ENCODE measurements at regions not wholly inside any gene's neighbourhood (a gene's known extent, or its start where the extent isn't known, plus 50 kb on each side); places are given as distances from the start of the nearest gene placed in this dataset.
"Not testable (repeated sequence)": the region's sequence is repeated elsewhere in the genome, so short reads cannot be mapped to it uniquely, and the experiment has no call there.

DNA sequence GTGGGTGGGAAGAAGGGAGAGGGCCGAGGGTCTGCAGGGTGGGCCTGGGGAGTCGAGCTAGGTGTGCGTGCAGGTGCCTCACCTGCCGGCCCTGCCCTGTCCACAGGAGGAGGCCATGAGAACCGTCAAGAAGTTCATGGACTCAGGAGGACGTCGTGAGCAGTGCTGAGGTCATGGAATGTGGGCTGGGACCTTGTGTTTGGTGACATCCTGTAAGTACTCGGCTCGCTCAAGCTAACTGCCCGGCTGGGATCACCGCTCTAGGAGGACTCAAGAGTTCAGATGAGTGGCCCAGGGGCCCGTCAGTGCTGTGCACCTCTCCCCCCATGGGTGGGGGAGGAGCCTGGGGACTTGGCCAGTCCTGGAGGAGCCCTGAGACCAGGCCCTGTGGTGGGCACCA lies 4444.0 kb upstream of the TPTE start:
- H3K27ac ChIP-seq; H3K4me1 ChIP-seq; H3K9me3 ChIP-seq (replicated peaks); DNase-seq; H3K4me3 ChIP-seq; H3K27me3 ChIP-seq; H3K36me3 ChIP-seq: not testable (repeated sequence)

DNA sequence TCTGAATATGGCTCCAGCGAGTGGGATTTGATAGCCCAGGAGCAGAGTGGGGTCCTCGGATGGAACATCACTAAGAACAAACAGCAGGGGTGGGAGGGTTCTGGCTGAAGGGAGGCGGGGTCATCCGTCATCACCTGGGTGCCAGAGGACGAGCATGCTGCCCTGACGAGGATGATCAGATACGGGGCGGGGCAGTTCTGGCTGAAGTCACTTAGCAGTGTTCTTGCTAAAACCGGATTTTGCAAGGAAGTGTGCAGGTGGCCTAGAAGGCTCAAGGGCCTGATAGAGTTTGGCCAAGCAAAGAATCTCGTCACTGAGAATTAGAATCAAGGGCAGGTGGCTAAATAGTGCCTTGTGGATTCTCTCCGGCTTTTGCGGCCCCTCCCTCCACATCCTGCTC lies 4442.5 kb upstream of the TPTE start:
- H3K27ac ChIP-seq; H3K36me3 ChIP-seq; H3K4me3 ChIP-seq; H3K27me3 ChIP-seq; DNase-seq; H3K9me3 ChIP-seq (replicated peaks); H3K4me1 ChIP-seq: not testable (repeated sequence)

DNA sequence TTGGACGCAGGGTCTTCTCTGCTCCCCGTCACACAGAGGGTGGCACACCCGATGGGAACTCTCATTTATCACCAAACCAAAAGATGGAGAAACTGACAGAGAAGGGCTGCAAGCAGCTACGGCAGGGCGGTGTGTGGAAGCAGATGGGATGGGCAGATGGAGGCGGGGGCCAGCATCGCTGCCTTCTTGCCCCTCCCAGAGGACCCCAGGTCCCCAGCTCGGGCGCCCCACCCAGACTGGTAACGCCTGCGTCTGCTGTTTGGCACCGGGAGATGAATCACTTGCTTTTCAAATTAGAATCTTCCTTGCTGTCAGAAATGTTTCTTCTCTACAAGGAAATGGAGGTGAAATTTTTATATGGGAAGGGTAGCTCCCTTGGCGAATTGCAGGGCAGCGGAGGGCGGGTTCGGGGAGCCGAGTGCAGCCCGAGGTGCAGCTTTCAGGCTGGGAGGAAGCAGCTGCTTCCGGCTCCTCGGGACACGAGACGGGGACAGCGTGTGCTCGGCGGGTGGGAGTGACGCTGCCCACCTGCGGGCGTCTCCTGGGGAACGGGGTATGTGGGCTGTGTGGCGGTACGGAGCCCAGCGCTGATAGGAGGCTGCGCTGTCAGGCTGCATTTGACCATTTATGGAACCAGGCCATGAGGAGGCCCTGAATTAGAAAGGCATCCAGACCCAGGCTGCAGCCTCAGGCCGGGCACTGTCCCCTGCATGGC lies 4440.3 kb upstream of the TPTE start:
- DNase-seq; H3K27me3 ChIP-seq; H3K4me3 ChIP-seq; H3K9me3 ChIP-seq (replicated peaks); H3K4me1 ChIP-seq; H3K27ac ChIP-seq; H3K36me3 ChIP-seq: not testable (repeated sequence)

DNA sequence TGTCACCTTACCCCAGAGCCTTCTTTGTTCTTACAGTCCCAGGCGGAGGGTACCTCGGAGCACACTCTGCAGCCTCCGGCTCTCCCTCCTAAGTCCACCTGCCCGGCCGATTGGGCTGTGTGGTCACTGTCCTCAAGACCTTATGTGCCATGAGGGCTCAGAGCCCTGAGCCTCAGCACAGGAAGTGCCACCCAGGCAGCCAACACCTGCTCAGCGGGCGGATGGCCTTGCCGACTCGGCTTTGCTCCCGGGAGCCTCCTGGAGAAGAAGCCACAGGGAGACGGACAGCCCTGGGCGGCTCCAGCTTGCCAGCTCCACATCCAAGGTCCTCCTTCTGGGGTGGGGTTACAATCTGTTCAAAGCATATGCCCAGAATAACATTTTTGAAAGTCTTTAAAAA lies 4439.2 kb upstream of the TPTE start:
- H3K4me1 ChIP-seq; H3K9me3 ChIP-seq (replicated peaks); H3K27me3 ChIP-seq; DNase-seq; H3K27ac ChIP-seq; H3K4me3 ChIP-seq; H3K36me3 ChIP-seq: not testable (repeated sequence)

DNA sequence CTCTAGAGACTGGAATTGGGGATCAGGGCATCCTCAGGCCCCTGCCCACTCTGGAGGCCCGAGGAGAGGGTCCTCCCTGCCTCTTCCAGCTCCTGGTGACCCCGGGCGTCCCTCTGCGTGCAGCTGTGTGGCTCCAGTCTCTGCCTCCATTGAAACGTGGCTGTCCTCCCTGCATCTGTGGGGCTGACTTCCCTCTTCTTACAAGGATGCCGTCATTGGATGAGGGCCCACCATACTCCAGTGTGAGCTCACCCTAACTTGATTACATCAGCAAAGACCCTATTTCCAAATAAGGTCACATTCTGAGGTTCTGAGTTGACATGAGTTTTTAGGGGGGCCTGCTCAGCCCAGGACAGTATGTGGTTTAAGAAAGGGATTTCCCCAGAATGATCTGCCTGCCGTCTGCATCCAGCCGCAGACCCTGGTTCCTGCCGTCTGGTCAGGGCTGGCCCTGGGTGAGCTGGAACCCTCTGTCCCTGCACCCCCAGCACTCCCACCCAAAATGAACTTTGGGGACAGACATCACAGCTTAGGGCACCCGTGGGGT lies 4437.7 kb upstream of the TPTE start:
- DNase-seq; H3K4me1 ChIP-seq; H3K27me3 ChIP-seq; H3K9me3 ChIP-seq (replicated peaks); H3K4me3 ChIP-seq; H3K27ac ChIP-seq; H3K36me3 ChIP-seq: not testable (repeated sequence)

DNA sequence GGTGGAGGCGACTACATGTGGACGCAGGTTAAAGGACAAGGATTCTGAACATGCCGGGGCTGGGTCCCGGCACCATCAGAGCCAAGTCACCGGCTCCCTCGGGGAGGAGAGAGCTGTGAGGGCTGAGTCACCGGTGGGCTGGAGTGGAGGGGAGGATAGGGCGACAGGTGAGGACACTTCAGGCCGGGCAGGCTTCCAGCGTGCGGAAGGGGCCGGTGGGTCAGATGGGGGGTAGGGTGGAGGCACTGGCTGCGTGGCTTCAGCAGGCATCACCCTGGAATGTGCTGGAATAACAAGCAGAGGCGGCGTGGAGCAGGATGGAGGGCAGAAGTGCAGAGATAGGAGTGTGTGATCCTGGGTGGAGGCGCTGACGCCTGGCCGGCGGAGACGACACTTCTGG lies 4435.3 kb upstream of the TPTE start:
- not testable (repeated sequence) for H3K36me3 ChIP-seq; H3K4me3 ChIP-seq; H3K4me1 ChIP-seq; H3K27me3 ChIP-seq; H3K27ac ChIP-seq; DNase-seq; H3K9me3 ChIP-seq (replicated peaks)

DNA sequence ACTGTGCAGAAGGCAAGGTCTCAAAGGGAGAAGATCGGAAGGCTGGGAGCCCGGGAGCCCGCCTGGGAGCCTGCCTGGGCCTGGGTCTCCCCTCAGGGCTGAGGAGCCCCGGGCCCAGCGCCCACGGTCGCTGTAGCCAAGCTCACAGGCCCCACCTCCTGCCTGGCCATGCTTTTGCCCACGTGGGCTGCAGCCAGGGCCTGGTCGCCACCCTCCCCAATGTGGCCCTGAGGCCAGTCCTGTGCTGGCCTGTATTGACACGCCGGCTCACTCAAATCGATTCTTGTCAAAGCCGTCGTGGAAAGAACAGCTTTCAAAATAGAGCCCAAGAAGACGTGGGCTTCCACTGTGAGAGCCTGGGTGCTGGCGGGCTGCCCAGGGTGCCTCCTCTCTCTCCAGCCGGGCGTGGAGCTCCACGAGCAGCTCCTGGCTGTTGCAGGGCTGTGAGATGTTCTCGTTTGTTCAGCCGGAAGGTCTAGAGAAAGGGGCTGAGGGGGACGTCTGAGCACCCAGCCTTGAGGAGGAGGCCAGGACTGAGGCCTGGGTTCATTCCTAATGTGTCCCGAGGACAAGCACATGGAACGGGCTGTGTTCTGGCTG lies 4433.7 kb upstream of the TPTE start:
- H3K27me3 ChIP-seq; H3K4me1 ChIP-seq; H3K9me3 ChIP-seq (replicated peaks); H3K27ac ChIP-seq; DNase-seq; H3K4me3 ChIP-seq; H3K36me3 ChIP-seq: not testable (repeated sequence)

DNA sequence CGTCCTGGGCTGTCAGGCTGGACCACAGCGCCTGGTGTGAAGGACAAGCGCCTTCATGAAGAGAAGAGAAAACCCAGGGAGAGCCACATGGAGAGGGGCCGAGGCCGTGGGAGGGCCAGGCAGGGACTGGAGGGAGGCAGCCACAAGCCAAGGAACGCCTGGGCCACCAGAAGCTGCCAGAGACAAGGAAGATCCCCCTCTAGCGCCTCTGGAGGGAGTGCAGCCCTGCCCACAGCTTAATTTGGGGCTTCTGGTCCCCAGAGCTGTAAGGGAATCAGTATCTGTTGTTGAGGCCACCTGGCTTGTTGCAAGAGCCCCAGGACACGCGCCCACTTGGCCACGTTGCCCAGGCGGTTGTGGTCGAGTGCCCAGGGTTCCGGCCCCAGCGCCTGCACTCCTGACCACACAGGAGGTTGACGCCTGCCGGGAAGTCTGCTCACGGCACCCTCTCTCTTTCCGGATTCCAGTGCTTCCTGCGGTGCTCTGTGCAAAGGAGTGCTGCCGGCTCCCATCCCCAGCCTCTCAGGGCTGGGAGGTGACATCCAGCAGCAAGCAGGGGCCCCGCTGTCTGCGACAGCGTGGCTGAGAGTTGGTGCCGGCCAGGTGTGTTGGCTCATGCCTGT lies 4431.0 kb upstream of the TPTE start:
- H3K36me3 ChIP-seq; H3K4me1 ChIP-seq; H3K27me3 ChIP-seq; DNase-seq; H3K4me3 ChIP-seq; H3K9me3 ChIP-seq (replicated peaks); H3K27ac ChIP-seq: not testable (repeated sequence)

DNA sequence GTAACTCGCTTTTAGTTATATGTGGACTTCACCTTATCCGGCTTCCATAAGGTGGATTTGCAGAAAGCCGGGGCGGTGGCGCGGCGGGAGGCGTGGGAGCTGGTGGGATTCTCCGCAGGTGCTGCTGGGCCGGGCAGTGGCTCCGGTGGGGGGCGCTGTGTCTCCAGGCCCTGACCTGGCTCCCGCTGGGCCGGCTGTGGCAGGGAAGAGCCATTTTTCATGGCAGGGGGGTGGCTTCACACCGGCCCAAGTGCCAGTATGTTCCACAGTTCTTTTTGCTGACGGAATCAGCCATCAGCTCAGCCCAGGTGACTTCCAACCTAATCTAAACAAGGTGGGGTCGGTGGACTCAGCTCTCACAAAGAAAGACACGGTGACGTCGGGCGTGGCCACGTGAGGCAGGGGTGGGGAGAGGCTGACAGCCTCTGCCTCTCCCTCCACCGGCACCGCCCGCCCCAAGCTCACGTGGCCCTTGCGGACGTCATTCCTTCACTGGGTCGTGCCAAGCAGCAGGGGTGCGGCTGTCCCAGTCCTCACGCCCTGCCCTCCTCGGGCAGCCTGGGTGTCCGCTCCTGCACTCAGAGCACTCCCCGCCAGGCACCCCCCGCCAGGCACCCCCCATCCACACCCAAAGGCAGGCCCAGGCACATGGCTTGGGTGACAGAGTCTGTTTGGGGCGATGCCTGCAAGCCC lies 4429.9 kb upstream of the TPTE start:
- not testable (repeated sequence) for DNase-seq

DNA sequence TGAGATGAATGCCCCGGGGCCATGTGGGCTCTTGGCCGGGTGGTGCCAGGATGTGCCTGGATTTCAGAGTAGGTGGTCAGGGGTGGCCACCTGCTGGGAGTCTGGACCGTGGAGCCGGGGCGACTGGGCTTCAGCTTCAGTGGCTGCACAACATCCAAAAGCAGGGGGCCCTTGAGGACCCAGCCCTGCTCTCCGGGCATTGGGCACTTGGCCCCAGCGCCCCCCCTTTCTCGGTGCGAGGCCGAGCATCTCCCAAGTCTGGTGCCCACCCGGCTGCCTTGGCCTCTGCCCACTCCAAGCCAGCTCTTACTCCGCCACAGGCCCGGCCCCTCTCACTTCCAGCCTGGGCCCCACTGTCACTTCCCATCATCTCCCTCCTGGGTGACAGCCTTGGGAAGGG lies 4429.0 kb upstream of the TPTE start:
- H3K27ac ChIP-seq; H3K36me3 ChIP-seq; DNase-seq; H3K9me3 ChIP-seq (replicated peaks); H3K27me3 ChIP-seq; H3K4me3 ChIP-seq; H3K4me1 ChIP-seq: not testable (repeated sequence)

More for the DNA sequence above, 4429.9 kb upstream of the TPTE start:
- H3K9me3 ChIP-seq (replicated peaks); H3K4me3 ChIP-seq; H3K4me1 ChIP-seq; H3K27ac ChIP-seq; H3K36me3 ChIP-seq; H3K27me3 ChIP-seq: not testable (repeated sequence)

DNA sequence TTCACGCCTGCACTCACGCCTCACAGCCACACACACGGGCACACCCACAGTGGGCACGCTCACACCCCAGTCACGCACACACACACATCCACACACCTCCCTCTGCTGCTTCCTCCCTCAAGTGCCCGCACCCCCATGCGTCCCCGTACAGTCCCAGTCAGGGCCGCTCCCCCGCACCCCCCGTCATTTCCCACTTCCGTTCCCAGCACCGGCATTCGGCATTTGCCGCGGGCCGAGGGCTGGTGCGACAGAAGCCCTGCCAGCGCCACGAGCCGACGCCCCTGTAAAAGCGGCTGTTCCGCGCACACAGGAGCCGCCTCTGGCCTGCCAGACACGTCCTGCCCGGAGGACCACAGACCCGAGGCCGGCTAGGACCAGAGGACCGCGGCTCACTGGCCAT lies 4428.0 kb upstream of the TPTE start:
- H3K27me3 ChIP-seq; H3K4me3 ChIP-seq; DNase-seq; H3K9me3 ChIP-seq (replicated peaks); H3K4me1 ChIP-seq; H3K36me3 ChIP-seq; H3K27ac ChIP-seq: not testable (repeated sequence)

DNA sequence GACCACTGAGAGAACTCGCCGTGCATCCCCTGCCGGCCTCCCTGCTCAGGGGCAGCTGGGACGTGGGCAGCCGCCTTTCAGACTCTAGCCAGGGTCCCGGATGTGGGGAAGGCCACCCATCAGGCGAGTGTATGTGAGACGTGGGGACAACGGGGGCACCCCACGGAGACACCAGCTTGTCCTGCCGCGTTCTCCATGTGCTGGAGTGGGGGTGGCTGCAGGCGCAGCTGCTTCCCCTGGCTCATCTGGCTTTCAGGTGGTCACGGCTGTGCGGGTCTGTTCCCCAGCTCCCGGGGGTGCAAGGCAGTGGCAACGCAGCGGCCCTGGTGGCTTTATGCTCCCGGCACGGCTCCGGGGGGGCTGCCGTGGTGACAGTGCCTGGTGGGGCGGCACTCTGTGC lies 4427.5 kb upstream of the TPTE start:
- not testable (repeated sequence) for H3K27me3 ChIP-seq; H3K36me3 ChIP-seq; H3K4me1 ChIP-seq; H3K27ac ChIP-seq; H3K9me3 ChIP-seq (replicated peaks); H3K4me3 ChIP-seq
- DNase-seq: peak in 1 of 2 experiments; percentile 9

DNA sequence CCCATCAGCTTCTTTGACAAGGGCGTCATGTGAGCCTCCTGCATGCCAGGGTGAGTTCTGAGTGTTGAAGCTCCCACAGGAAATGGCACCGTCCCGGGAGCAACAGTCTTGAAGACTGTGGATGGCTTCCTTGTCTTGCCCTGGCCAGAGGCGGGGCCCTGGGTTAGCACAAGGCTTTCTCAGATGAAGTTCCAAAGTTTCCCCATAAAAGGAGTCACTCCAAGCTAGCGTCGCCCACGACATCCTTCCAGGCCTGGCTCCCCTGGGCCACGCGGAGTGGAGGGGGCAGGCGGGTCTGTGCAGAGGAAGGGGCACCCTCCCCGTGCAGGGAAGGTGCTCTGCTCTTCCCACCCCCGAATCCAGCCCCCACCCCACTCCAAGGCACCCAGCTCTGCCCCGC lies 4426.1 kb upstream of the TPTE start:
- not testable (repeated sequence) for H3K4me3 ChIP-seq; H3K27me3 ChIP-seq; H3K27ac ChIP-seq; H3K9me3 ChIP-seq (replicated peaks); H3K4me1 ChIP-seq; H3K36me3 ChIP-seq; DNase-seq

DNA sequence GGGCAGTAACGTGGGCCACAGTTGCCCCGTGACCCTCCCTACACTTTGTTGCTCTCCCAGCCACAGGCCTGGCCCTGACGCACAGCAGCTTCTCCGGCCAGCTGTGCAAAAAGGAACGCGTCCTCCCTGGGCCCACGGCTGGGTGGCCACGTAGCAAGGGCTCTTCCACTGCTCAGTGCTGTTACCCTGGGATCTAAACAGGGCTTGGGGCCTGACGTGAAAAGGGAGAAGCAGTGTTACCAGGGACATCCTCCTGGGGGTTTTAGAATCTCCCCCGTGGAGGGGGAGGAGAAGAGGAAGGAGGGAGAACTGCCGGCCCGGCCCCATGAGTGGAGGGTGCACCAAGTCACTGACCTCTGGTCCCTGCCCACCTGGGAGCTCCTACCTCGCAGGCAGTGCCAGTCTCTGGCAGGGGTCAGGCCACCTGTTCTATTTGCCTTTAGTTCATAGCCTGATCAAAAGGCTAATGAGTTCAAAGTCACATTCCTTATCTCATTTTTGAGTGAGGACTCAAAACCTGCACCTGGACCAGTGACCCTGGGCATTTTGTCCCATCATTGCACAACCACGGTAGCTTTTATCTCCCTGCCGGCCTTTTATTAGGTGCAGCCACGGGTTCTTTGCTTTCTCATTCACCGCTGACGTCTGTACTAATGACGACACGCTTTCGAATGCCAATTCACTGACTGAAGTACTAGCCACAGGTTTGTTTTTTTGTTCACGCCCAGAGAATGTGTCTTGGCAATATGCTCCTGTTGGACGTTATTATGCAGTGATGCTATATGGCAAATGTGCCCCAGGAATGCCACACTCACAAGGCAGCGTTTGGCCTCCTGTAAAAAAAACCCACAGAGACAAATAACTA lies 4424.6 kb upstream of the TPTE start:
- not testable (repeated sequence) for DNase-seq; H3K36me3 ChIP-seq; H3K4me3 ChIP-seq; H3K9me3 ChIP-seq (replicated peaks); H3K4me1 ChIP-seq; H3K27ac ChIP-seq; H3K27me3 ChIP-seq

DNA sequence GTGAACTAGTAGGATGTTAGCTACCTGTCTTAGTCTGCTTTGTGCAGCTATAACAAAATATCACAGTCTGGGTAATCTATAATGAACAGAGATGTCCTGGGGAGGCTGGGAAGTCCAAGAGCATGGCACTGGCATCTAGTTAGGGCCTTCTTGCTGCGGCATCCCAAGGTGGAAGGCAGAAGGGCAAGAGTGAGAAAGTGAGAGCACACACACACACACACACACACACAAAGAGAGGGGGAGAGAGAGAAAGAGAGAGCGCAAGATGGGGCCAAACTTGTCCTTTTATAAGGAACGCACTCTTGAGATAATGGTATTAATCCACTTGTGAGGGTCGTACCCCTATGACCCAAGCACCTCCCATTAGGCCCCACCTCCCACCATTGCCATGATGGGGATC lies 4423.6 kb upstream of the TPTE start:
- not testable (repeated sequence) for H3K36me3 ChIP-seq; H3K4me1 ChIP-seq; H3K27ac ChIP-seq; H3K4me3 ChIP-seq; DNase-seq; H3K27me3 ChIP-seq; H3K9me3 ChIP-seq (replicated peaks)
